HG03064 (cell line): ENCODE measurements at regions not wholly inside any gene's neighbourhood (a gene's known extent, or its start where the extent isn't known, plus 50 kb on each side); places are given as distances from the start of the nearest gene placed in this dataset.

Source experiments
- ATAC-seq: cut with Tn5 transposase; IDR thresholded peaks from one replicate; pipeline ENCODE4 v1.9.1; 2021; ENCODE audit warnings: low read depth; ENCODE audit not compliant: unreplicated experiment

DNA sequence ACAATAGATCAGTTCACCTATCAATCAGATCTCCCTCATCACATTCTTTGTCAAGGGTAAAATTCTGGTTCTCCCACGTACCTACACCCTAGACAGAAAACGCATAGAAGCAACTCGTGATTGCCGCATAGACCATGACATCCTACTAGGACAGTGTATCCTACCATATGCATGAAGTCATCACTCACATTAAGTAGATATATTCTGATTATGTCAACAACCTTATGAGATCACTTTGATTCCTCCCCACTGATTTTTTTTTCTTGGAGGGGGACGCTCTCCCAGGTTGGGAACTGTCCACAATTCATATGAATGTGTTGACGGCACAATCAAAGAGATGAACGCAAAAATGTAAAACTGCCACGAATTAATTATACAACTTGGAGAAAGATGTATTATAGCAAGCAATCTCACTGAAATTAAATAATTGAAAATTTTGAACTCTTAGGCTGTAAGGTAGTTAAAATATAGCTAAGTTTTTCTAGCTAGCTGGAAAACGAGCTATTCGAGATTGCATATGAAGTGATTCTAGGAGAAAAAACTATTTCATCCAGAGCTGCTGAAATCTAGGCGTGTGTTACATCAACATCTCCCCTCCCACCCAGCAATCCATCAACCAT lies 82.5 kb upstream of the CCDC28A start:
- ATAC-seq = no peak

DNA sequence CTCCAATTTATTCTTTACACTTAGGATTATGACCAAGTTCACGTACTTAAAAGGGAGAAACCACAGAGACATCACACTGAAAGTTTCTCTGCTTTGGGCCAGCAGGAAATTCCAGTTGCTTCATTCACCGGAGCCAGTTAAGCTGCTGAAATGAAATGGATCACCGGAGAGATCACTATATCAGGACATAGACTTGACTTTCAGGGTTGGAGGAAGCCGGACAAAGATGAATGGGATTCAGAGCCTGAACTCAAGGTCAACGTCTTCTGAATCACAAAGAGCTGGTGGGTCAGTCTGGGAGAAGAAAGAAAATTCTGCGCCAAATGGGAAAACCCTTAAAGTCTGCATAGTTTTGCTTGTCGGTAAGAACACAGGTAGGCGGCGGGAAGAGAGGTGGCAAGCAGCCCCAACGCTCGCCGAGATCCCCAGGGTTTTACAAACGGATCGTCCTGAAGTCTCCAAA lies 81.9 kb upstream of the CCDC28A start:
- no peak for ATAC-seq

DNA sequence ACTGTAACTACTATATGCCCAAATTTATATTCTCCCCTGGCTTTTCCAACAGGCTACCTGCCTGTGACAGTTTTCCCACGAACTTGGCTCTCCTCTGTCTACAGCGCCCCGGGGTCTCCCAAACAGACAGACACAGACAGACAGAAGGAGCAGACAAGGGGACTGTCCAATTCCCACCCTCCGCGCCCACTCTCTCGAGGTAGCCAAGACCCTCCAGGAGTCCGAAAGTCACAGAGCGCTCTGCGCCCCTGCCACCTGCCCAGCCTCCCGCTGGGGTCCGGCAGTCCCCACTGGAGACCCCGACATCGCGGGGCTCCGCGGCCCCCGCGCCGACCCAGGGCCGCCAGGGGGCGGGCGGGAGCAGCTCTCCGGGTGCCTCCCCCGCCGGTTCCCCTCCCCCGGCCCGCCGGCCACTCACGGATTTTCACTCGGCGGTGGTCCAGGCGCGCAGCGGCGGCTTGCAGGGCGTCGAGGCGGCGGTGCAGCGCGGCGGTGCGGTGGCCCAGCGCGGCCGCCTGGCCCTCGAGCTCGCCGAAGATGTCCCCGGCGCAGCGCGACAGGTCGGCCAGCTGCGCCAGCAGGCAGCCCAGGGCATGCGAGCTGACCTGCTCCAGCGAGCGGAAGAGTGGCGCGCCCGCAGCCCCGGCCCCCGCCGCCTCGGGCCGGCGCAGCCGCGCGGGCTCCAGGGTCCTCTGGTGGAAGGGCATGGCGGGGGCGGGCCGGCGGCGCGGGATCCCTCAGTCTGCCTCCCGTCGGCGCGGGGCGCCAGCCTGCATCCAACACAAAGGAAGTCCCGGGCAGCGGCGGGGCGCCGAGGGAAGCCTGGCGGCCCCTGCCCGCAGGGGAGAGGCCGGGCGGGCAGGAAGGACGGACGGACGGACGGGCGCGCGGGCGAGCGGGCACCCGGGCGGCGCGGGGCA lies 81.3 kb upstream of the CCDC28A start:
- ATAC-seq = peak; percentile 65

DNA sequence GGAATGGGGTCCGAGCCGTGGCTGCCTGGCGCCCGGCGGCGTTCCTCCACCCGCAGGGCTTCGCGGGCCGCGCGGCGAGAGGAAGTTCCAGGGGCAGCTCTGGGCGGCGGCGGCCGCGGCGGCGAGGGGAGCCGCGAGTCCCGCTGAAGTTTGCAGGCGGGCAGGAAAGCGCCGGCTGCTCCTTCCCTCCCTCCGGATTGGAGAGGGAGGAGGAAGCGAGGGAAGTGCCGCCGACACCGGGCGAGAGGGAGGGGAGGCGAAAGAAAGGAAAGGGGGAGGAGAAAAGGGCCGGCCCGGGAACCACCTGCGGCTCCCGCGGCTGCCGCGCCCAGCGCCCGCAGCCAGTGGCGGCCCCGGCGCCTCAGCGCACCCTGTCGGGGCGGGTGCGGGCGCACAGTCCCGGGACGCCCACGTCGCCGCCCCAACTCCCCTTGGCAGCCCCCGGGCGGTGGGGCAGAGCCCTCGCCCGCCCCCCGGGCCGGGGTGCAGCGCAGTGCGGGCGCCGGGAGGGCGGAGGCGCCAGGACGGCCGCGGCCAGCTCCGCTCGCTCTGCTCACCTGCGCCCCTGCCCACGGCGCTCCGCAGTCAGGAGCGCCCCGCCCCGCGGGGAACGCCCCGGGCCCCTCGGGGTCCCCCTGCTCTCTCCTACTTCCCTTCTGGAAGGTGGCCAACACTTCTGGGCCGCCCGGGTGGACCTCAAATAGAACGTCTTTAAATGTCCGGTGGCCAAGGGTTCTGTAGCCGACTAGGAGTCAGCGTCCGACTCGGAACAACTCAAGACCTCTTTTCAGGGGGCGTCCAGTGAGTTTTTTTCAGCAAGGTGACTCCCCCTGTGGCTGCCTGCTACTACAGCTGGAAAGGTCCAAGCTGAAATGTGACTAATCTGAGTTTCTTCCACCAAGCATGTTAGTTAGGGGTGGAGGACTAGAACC lies 80.3 kb upstream of the CCDC28A start:
- ATAC-seq = peak; percentile 50

DNA sequence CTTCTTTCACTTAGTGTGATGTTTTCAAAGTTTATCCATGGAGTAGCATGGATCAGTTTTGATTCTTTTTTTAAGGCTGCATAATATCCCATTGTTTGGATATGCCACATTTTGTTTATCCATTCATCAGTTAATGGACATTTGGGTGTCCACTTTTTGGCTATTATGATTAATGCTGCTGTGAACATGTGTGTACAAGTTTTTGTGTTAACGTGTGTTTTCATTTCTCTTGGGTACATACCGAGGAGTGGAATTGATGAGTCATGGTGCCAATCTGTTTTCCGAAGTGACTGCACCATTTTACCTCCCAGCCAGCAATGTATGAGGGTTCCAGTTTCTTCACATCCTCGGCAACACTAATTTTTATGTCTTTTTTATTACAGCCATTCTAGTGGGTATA lies 78.4 kb upstream of the CCDC28A start:
- ATAC-seq = no peak

DNA sequence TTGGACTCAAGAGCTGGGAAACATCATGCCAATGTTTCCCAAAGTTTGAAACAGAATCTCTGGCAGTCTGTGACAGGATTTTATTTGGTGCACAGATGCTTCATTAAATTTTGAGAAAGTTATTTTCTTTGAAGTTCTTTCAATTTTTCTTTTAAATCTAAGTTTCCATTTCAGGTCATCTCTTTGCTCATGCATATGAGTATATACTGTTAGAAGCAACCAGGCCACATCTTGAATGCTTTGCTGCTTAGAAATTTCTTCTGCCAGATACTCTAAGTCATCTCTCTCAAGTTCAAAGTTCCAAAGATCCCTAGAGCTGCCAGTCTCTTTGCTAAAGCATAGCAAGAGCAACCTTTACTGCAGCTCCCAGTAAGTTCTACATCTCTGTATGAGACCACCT lies 59.1 kb upstream of the CCDC28A start:
- ATAC-seq = no peak

DNA sequence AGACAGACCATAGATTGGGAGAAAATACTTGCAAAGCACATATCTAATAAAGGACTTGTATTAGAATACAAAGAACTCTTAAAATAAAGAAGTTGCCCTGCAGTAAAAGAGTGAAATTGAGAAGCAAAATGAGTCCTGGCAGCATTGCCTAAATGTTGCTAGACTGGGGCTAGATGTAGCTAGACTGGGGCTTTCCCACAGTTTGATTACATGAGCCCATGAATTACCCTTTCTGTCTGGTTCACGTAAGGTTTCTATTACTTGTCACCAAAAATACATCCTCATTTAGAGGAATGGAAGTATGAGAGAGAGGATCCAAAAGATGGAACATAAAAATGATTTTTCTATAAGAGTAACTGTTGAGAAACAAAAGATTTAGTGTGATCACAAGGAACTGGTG lies 57.6 kb upstream of the CCDC28A start:
- ATAC-seq = no peak

DNA sequence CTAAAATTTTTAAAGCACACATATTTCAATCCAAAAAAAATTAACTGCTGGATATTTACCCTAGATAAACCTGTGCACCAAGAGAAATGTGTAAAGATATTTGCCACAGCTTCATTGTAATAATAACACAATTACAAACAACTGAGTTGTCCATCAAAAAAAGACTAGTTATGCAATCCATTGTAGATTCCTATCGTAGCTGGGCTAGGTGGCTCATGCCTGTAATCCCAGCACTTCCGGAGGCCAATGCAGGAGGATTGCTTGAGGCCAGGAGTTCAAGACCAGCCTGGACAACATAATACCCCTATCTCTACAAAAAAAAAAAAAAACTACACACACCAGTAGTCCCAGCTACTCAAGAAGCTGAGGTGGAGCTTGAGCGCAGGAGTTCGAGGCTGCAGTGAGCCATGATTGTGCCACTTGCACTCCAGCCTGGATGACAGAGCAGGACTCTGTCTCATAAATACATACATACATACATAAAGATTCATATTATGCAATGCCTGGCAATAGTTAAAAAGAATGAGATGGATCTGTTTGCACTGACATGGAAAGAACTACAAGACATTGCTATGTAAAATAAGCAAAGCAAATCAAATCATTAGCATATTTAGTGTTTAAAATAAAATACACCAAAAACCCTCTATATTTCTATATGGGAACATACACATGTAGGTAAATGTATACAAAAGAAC lies 56.5 kb upstream of the CCDC28A start:
- no peak for ATAC-seq

DNA sequence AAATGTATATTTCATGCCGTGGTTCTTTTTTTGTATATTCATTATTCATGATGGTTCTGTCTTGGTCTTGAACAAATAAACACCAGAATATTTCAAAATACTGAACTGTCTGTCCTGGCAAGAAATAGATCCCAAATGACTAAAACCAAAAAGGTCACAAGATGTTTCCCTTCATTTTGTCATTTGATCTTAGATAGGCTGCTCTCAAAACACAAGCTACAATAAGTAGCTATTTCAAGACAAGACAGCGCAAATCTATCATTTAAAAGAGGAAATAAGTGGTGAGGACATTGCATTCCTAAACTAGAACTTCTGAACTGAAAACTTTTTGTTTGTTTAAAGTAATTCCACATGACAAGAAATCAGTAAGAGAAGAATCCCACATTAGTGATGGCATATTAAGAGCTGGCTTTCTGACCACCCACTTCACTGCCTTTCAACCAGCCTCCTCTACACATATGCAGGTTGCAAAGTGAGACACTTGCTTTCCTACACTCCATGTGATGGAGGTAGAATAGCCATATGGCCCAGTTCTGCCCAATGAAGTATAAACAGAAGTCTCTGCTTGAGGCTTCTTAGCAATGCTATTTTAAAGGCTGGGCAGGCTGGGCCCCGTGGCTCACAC lies 54.4 kb upstream of the CCDC28A start:
- no peak for ATAC-seq

DNA sequence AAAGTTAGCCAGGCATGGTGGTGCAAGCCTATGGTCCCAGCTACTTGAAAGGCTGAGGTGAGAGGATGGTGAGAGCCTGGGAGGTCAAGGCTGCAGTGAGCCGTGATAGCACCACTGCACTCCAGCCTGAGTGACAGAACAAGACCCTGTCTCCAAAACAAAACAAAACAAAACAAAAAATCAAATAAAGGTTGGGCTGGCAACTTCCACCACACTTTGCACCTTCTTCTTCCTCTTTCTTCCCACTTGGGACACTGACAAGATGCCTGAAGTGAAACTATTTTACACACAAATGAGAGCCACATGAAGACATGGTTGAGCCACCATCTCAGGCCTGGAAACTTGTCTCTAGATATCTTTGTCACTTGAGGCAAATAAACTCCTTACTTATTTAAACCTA lies 53.8 kb upstream of the CCDC28A start:
- no peak for ATAC-seq

DNA sequence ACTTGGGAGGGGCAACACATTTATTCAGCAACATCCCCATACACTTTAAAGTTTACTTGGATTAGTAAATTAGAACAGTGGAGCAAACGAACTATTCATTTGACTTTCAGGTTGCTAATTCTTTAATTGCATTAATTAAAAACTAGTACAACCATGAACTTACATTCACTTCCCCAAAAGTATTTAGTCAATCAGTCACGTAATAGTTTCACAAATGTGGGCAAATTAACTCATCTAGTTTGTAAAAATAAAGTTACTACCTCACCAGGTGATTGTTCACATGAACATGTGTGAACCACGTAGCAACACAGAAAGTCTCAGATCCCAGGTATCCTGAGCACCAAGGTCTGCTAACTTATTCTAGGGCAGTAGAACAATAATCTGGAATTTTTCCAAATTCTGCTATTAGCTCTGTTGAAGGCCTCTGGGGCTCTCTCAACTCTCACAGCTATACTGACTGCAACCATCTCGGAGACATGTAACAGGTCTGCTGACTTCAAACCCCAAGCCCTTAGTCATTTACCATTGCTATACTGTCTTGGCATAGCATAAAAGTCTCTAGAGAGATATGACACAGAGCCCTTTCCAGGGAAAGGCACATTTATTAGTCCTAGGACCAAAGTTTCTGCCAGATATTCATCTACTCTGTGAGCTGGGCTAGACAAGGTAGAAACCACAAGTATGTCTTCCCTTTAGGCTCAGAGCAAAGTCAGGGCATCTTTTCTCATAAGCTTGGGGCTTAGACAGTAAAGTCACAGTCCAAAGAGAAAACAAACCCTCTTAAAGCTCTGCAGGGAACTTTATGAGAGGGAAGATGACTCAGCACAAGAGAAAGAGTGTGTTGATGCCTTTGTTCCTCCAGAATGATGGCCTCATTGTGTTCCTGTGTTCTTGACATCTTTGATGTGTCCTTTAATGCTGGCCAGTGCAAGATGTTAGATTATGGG lies 50.9 kb upstream of the CCDC28A start:
- no peak for ATAC-seq
